ENCODE measurements at regions not wholly inside any gene's neighbourhood (a gene's known extent, or its start where the extent isn't known, plus 50 kb on each side); places are given as distances from the start of the nearest gene placed in this dataset.

GRCh38 chr12:75635606-75636444, 124.4 kb upstream of the KRR1 start (continued):
- TF ChIP-seq GABPB1 (CRISPR knock-in tag; IDR thresholded peaks at IDR 0.05) (no peak), ZNF17 (CRISPR knock-in tag; IDR thresholded peaks at IDR 0.05) (no peak), ZNF460 (CRISPR knock-in tag; IDR thresholded peaks at IDR 0.05; ENCODE audit: borderline replicate concordance) (no peak), CBX5 (CRISPR knock-in tag; IDR thresholded peaks at IDR 0.05; ENCODE audit: borderline replicate concordance) (peak; percentile 16; the same call in 1 of the 2 replicates), RFX5 (IDR thresholded peaks at IDR 0.05; ENCODE audit: low read depth, low read length) (no peak), ZNF841 (CRISPR knock-in tag; IDR thresholded peaks at IDR 0.05; ENCODE audit: borderline replicate concordance) (no peak), MYPOP (CRISPR knock-in tag; IDR thresholded peaks at IDR 0.05) (no peak), FOXC1 (CRISPR knock-in tag; IDR thresholded peaks at IDR 0.05; ENCODE audit: borderline replicate concordance) (no peak), ZNF775 (CRISPR knock-in tag; IDR thresholded peaks at IDR 0.05; ENCODE audit: borderline replicate concordance) (no peak), MED8 (CRISPR knock-in tag; IDR thresholded peaks at IDR 0.05; ENCODE audit: insufficient replicate concordance) (no peak), ZNF709 (CRISPR knock-in tag; IDR thresholded peaks at IDR 0.05) (no peak), ZNF512B (CRISPR knock-in tag; IDR thresholded peaks at IDR 0.05; ENCODE audit: borderline replicate concordance) (no peak), HNRNPUL1 (IDR thresholded peaks at IDR 0.05; ENCODE audit: low read depth, low read length) (no peak), NFYB (CRISPR knock-in tag; IDR thresholded peaks at IDR 0.05) (peak; percentile 51)
- TF ChIP-seq, protein P1, sequence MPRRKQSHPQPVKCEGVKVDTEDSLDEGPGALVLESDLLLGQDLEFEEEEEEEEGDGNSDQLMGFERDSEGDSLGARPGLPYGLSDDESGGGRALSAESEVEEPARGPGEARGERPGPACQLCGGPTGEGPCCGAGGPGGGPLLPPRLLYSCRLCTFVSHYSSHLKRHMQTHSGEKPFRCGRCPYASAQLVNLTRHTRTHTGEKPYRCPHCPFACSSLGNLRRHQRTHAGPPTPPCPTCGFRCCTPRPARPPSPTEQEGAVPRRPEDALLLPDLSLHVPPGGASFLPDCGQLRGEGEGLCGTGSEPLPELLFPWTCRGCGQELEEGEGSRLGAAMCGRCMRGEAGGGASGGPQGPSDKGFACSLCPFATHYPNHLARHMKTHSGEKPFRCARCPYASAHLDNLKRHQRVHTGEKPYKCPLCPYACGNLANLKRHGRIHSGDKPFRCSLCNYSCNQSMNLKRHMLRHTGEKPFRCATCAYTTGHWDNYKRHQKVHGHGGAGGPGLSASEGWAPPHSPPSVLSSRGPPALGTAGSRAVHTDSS (CRISPR knock-in tag; conservative IDR thresholded peaks at IDR 0.05) = no peak
- TF ChIP-seq, protein P2, sequence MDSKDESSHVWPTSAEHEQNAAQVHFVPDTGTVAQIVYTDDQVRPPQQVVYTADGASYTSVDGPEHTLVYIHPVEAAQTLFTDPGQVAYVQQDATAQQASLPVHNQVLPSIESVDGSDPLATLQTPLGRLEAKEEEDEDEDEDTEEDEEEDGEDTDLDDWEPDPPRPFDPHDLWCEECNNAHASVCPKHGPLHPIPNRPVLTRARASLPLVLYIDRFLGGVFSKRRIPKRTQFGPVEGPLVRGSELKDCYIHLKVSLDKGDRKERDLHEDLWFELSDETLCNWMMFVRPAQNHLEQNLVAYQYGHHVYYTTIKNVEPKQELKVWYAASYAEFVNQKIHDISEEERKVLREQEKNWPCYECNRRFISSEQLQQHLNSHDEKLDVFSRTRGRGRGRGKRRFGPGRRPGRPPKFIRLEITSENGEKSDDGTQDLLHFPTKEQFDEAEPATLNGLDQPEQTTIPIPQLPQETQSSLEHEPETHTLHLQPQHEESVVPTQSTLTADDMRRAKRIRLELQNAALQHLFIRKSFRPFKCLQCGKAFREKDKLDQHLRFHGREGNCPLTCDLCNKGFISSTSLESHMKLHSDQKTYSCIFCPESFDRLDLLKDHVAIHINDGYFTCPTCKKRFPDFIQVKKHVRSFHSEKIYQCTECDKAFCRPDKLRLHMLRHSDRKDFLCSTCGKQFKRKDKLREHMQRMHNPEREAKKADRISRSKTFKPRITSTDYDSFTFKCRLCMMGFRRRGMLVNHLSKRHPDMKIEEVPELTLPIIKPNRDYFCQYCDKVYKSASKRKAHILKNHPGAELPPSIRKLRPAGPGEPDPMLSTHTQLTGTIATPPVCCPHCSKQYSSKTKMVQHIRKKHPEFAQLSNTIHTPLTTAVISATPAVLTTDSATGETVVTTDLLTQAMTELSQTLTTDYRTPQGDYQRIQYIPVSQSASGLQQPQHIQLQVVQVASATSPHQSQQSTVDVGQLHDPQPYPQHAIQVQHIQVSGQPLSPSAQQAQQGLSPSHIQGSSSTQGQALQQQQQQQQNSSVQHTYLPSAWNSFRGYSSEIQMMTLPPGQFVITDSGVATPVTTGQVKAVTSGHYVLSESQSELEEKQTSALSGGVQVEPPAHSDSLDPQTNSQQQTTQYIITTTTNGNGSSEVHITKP (CRISPR knock-in tag; IDR thresholded peaks at IDR 0.05; ENCODE audit: low read depth) = no peak
